Upper lobe of left lung (tissue), 6 donors: ENCODE measurements at regions not wholly inside any gene's neighbourhood (a gene's known extent, or its start where the extent isn't known, plus 50 kb on each side); places are given as distances from the start of the nearest gene placed in this dataset.

Experiments used
- ATAC-seq, 2 donors: fragments of 200-7000 bp; cut with Tn5 transposase; one replicate each; pipeline ENCODE4 v1.9.1; 2022; ENCODE audit warnings: mild to moderate bottlenecking in 2 of 2, moderate library complexity in 2 of 2; ENCODE audit not compliant: low FRiP score in 2 of 2
- DNase-seq, 2 donors: peaks; one replicate each; pipeline ENCODE4 v3.0.0-alpha.2; 2019 to 2020
- H3K27ac ChIP-seq, 4 donors: fragments of 200-600 bp; sonication (generic); one replicate each; pipeline ENCODE4 v1.5.1; 2016 to 2019
- H3K27me3 ChIP-seq, 4 donors: fragments of 200-600 bp; sonication (generic); one replicate each; pipeline ENCODE4 v1.5.1; 2017 to 2019
- H3K36me3 ChIP-seq, 4 donors: fragments of 200-600 bp; sonication (generic); one replicate each; pipeline ENCODE4 v1.5.1; 2016 to 2019
- H3K4me1 ChIP-seq, 4 donors: fragments of 200-600 bp; sonication (generic); one replicate each; pipeline ENCODE4 v1.5.1; 2018 to 2019
- H3K4me3 ChIP-seq, 4 donors: fragments of 200-600 bp; sonication (generic); one replicate each; pipeline ENCODE4 v1.5.1; 2017 to 2019; ENCODE audit warnings: mild to moderate bottlenecking in 2 of 4, moderate library complexity in 1 of 4
- H3K9me3 ChIP-seq, 4 donors: fragments of 200-600 bp; sonication (generic); one replicate each; pipeline ENCODE4 v1.5.1; 2018 to 2019
- CTCF ChIP-seq, 6 experiments: fragments of 450-650 bp in 4 of 6; fragments of 200-600 bp in 2 of 6; sonication (generic) in 2 of 6; IDR thresholded peaks; one replicate each; pipeline ENCODE4 v1.5.1; 2016 to 2019; ENCODE audit warnings: antibody characterized with exemption in 6 of 6
- EP300 ChIP-seq, 4 donors: sonication (generic); formaldehyde crosslinking; IDR thresholded peaks; one replicate each; pipeline ENCODE4 v1.5.1; 2017; ENCODE audit warnings: antibody characterized with exemption in 4 of 4, control low read depth in 2 of 4
- POLR2A ChIP-seq, 4 donors: fragments of 450-650 bp; IDR thresholded peaks; one replicate each; pipeline ENCODE4 v1.5.1; 2016 to 2017; ENCODE audit warnings: antibody characterized with exemption in 4 of 4, mild to moderate bottlenecking in 2 of 4
- POLR2AphosphoS5 ChIP-seq, 2 donors: sonication (generic); formaldehyde crosslinking; IDR thresholded peaks; one replicate each; pipeline ENCODE4 v1.5.1; 2017; ENCODE audit warnings: antibody characterized with exemption in 2 of 2
- WGBS, 2 donors: methylation state at CpG; one replicate each; pipeline ENCODE4 v1.1.5; 2017 to 2018; 5-methylcytosine and 5-hydroxymethylcytosine counted together
- donor health status: DM: no; HTN: no; CAD: no; lungs with moderate emphysema.
- donor health status: DM: no; HTN: yes; CAD: no; lungs with severe emphysema.

GRCh38 chr2:17252258-17252657 lies 266.0 kb downstream of the RAD51AP2 start:
- Histone ChIP-seq H3K36me3 (no peaks in the 10 kb centered on the region), H3K4me1 (no peaks in the 10 kb centered on the region), H3K27ac (no peak overlapping the region), H3K27me3 (no peaks in the 10 kb centered on the region), H3K9me3 (no peaks in the 10 kb centered on the region), H3K4me3 (no peak overlapping the region)
- no peak for TF ChIP-seq POLR2AphosphoS5 (IDR thresholded peaks at IDR 0.05)
- no peak for TF ChIP-seq EP300 (IDR thresholded peaks at IDR 0.05)
- no peak for TF ChIP-seq CTCF (IDR thresholded peaks at IDR 0.05)
- TF ChIP-seq POLR2A (IDR thresholded peaks at IDR 0.05), result no peak
- WGBS, 2 donors, result 82 to 93% methylated on average over 4 of the region's 4 CpGs
- no peak for DNase-seq
- ATAC-seq, result no peak

GRCh38 chr2:17251171-17251570 lies 267.1 kb downstream of the RAD51AP2 start:
- TF ChIP-seq EP300 (IDR thresholded peaks at IDR 0.05) (no peak), CTCF (IDR thresholded peaks at IDR 0.05) (no peak), POLR2A (IDR thresholded peaks at IDR 0.05) (no peak), POLR2AphosphoS5 (IDR thresholded peaks at IDR 0.05) (no peak)
- ATAC-seq (no peak), DNase-seq (no peak)
- Histone ChIP-seq H3K4me1 (no peaks in the 10 kb centered on the region), H3K4me3 (no peak overlapping the region), H3K36me3 (no peaks in the 10 kb centered on the region), H3K9me3 (no peaks in the 10 kb centered on the region), H3K27ac (no peak overlapping the region), H3K27me3 (no peaks in the 10 kb centered on the region)
- 86 to 92% methylated on average over 5 of the region's 5 CpGs for WGBS, 2 donors

- Histone ChIP-seq H3K9me3 (no peaks in the 10 kb centered on the region), H3K27ac (no peak overlapping the region), H3K4me3 (no peak overlapping the region), H3K27me3 (no peaks in the 10 kb centered on the region), H3K36me3 (no peaks in the 10 kb centered on the region), H3K4me1 (no peaks in the 10 kb centered on the region)
- ATAC-seq, result no peak
- DNase-seq, result no peak
- no peak for TF ChIP-seq POLR2AphosphoS5 (IDR thresholded peaks at IDR 0.05)
- no peak for TF ChIP-seq EP300 (IDR thresholded peaks at IDR 0.05)
- WGBS, 2 donors, result 83 to 84% methylated on average over 7 of the region's 7 CpGs
These were observed 269.0 kb downstream of the RAD51AP2 start for GRCh38 chr2:17249249-17249648.

GRCh38 chr2:17245906-17246305 lies 272.3 kb downstream of the RAD51AP2 start:
- ATAC-seq, result no peak
- H3K36me3 ChIP-seq, result no peaks in the 10 kb centered on the region
- H3K9me3 ChIP-seq, result no peaks in the 10 kb centered on the region
- H3K27ac ChIP-seq, result no peak overlapping the region
- no peak overlapping the region for H3K4me3 ChIP-seq
- no peaks in the 10 kb centered on the region for H3K4me1 ChIP-seq
- H3K27me3 ChIP-seq, result no peaks in the 10 kb centered on the region
- 66 to 76% methylated on average over 2 of the region's 2 CpGs for WGBS, 2 donors
- DNase-seq, result no peak
- TF ChIP-seq EP300 (IDR thresholded peaks at IDR 0.05) (no peak), CTCF (IDR thresholded peaks at IDR 0.05) (no peak), POLR2AphosphoS5 (IDR thresholded peaks at IDR 0.05) (no peak), POLR2A (IDR thresholded peaks at IDR 0.05) (no peak)

GRCh38 chr2:17242813-17243485 lies 275.3 kb downstream of the RAD51AP2 start:
- Histone ChIP-seq H3K36me3 (no peaks in the 10 kb centered on the region), H3K4me1 (no peaks in the 10 kb centered on the region), H3K9me3 (no peaks in the 10 kb centered on the region), H3K27ac (no peak overlapping the region), H3K4me3 (no peak overlapping the region), H3K27me3 (no peaks in the 10 kb centered on the region)
- WGBS, 2 donors, result 53 to 64% methylated on average over 3 of the region's 3 CpGs
- TF ChIP-seq POLR2AphosphoS5 (IDR thresholded peaks at IDR 0.05) (no peak), CTCF (IDR thresholded peaks at IDR 0.05) (no peak), POLR2A (IDR thresholded peaks at IDR 0.05) (no peak), EP300 (IDR thresholded peaks at IDR 0.05) (no peak)
- DNase-seq, result no peak
- no peak for ATAC-seq
